ENCODE measurements at regions not wholly inside any gene's neighbourhood (a gene's known extent, or its start where the extent isn't known, plus 50 kb on each side); places are given as distances from the start of the nearest gene placed in this dataset.

DNA sequence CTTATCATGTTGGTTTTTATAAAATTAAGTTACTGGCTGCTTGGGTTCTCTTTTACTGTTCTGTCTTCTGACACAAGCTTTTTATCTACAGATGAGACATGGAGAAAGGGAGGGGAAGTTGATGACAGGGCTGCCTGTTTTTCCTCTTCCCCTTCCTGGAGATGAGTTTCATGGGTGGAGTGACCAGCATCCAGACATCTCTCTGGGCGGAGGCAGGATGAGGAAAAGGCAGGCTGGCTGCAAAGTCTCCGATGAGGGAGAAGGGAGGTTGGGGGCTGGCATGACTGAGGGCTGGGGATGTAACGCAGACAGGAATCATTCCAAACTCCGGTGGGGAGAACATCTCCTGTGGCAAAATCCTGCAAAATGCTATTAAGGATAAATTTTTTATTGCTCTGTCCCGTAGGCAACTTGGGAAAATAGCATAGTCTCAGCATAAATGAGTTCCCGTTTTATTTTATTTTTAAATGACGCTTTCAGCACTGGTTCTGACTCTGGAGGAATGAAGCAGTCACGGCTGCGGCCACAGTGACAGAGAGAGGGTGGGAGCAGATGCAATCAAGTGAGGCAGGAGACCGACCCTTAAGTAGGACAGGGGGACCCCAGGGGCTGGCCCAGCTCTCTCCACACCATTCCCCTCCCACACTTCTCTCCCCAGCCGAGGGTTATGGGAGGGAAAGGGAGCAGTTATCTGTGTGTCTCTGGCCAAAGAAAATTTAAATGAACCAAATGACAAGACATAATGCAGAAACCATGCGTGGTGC, 108.8 kb upstream of the PMEPA1 start:
- TF ChIP-seq CTCF (conservative IDR thresholded peaks at IDR 0.05; ENCODE audit: low read length) (no peak), EZH2phosphoT487 (IDR thresholded peaks at IDR 0.05; ENCODE audit: borderline replicate concordance, low read depth, low read length) (no peak)
- CTCF ChIA-PET (ENCODE audit: unreplicated experiment): no interaction called here
- BruUV-seq (replicated peaks): no TSS peak

DNA sequence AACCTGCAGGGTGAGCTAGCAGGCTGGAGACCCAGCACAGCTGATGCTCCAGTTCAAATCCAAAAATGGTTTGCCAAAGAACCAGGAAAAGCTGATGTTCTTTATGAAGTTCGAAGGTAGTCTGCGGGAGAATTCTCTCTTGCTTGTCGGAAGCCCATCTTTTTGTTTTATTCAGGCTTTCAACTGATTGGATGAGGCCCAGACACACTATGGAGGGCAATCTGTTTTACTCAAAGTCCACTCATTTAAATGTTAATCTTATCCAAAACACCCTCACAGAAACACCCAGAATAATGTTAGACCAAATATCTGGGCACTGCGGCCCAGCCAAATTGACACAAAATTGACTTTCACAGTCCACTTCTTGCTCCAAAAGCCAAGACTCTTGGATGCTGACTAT, 105.6 kb upstream of the PMEPA1 start:
- Histone ChIP-seq H2AFZ (ENCODE audit: low read length) (no peak overlapping the region), H3K36me3 (ENCODE audit: insufficient read depth, low read length) (no peaks in the 10 kb centered on the region), H3K27ac (ENCODE audit: low read depth, low read length, poor library complexity, severe bottlenecking) (no peak overlapping the region), H3K79me2 (ENCODE audit: insufficient read depth, low read depth, low read length) (no peaks in the 10 kb centered on the region), H3K4me1 (ENCODE audit: insufficient read depth, low read length, poor library complexity, severe bottlenecking) (no peaks in the 10 kb centered on the region), H3K9me2 (ENCODE audit: insufficient read depth, low read length) (no peaks in the 10 kb centered on the region), H4K20me1 (ENCODE audit: insufficient read depth, low read length) (no peaks in the 10 kb centered on the region), H3K4me3 (ENCODE audit: low read depth, low read length, poor library complexity, severe bottlenecking) (no peak overlapping the region), H3K9me3 (ENCODE audit: low read length) (no peaks in the 10 kb centered on the region), H3K4me2 (ENCODE audit: low read length) (no peak overlapping the region)
- DNase-seq (ENCODE audit: low spot score): no peak
- ChIA-PET CTCF (ENCODE audit: unreplicated experiment) (no interaction called here), POLR2A (no interaction called here)
- intact Hi-C loops (cut with micrococcal nuclease; ENCODE audit: unreplicated experiment): no loop called here
- TF ChIP-seq CTCF (conservative IDR thresholded peaks at IDR 0.05; ENCODE audit: low read length) (no peak), EZH2phosphoT487 (IDR thresholded peaks at IDR 0.05; ENCODE audit: borderline replicate concordance, low read depth, low read length) (no peak)
- BruUV-seq (replicated peaks): no TSS peak

More for the DNA sequence above, 108.8 kb upstream of the PMEPA1 start:
- H3K9me2 ChIP-seq (ENCODE audit: insufficient read depth, low read length): no peaks in the 10 kb centered on the region
- no peaks in the 10 kb centered on the region for H3K79me2 ChIP-seq (ENCODE audit: insufficient read depth, low read depth, low read length)
- no peak overlapping the region for H3K4me2 ChIP-seq (ENCODE audit: low read length)
- no peak for DNase-seq (ENCODE audit: low spot score)
- intact Hi-C loops (cut with micrococcal nuclease; ENCODE audit: unreplicated experiment): no loop called here
- no peak overlapping the region for H2AFZ ChIP-seq (ENCODE audit: low read length)
- POLR2A ChIA-PET: no interaction called here
- no peak overlapping the region for H3K27ac ChIP-seq (ENCODE audit: low read depth, low read length, poor library complexity, severe bottlenecking)
- no peaks in the 10 kb centered on the region for H3K36me3 ChIP-seq (ENCODE audit: insufficient read depth, low read length)
- H3K4me3 ChIP-seq (ENCODE audit: low read depth, low read length, poor library complexity, severe bottlenecking): no peak overlapping the region
- no peaks in the 10 kb centered on the region for H3K4me1 ChIP-seq (ENCODE audit: insufficient read depth, low read length, poor library complexity, severe bottlenecking)
- H4K20me1 ChIP-seq (ENCODE audit: insufficient read depth, low read length): no peaks in the 10 kb centered on the region
- H3K9me3 ChIP-seq (ENCODE audit: low read length): no peaks in the 10 kb centered on the region

DNA sequence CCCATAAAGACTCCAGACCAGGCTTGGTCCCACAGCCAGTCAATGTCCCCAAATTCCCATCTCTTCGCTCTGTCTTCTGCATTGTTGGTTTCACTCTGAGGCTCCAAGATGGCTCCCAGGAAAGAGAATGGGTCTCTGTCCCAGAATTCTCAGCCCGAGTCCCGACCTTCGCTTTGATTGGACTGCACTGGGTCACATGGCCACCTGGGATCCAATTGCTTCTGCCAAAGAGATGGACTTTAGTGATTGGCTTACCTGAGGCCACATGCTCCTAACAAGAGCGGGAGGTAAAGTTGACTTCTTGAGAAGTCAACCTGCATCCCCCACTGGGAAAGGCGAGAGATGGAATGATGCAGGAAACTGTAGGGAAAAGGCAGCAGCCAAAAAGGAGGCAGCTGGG, 104.7 kb upstream of the PMEPA1 start:
- Histone ChIP-seq H3K36me3 (ENCODE audit: insufficient read depth, low read length) (no peaks in the 10 kb centered on the region), H3K4me2 (ENCODE audit: low read length) (no peak overlapping the region), H3K9me2 (ENCODE audit: insufficient read depth, low read length) (no peaks in the 10 kb centered on the region), H3K27ac (ENCODE audit: low read depth, low read length, poor library complexity, severe bottlenecking) (no peak overlapping the region), H3K9me3 (ENCODE audit: low read length) (no peaks in the 10 kb centered on the region), H2AFZ (ENCODE audit: low read length) (no peak overlapping the region), H3K4me1 (ENCODE audit: insufficient read depth, low read length, poor library complexity, severe bottlenecking) (no peaks in the 10 kb centered on the region), H3K4me3 (ENCODE audit: low read depth, low read length, poor library complexity, severe bottlenecking) (no peak overlapping the region), H3K79me2 (ENCODE audit: insufficient read depth, low read depth, low read length) (no peaks in the 10 kb centered on the region), H4K20me1 (ENCODE audit: insufficient read depth, low read length) (no peaks in the 10 kb centered on the region)
- no TSS peak for BruUV-seq (replicated peaks)
- no peak for TF ChIP-seq EZH2phosphoT487 (IDR thresholded peaks at IDR 0.05; ENCODE audit: borderline replicate concordance, low read depth, low read length)
- no peak for TF ChIP-seq CTCF (conservative IDR thresholded peaks at IDR 0.05; ENCODE audit: low read length)
- ChIA-PET CTCF (ENCODE audit: unreplicated experiment) (no interaction called here), POLR2A (no interaction called here)
- DNase-seq (ENCODE audit: low spot score): no peak
- intact Hi-C loops (cut with micrococcal nuclease; ENCODE audit: unreplicated experiment): no loop called here

Measured in OCI-LY7 (cell line).